SK-N-SH (cell line): ENCODE measurements at regions not wholly inside any gene's neighbourhood (a gene's known extent, or its start where the extent isn't known, plus 50 kb on each side); places are given as distances from the start of the nearest gene placed in this dataset.

ENCODE experiments used
- CHD2 ChIP-seq: fragments of 150-350 bp; IDR thresholded peaks from 2 replicates; pipeline ENCODE4 v1.6.1; 2018; ENCODE audit warnings: low read length; ENCODE audit not compliant: partially characterized antibody
- FOXJ3 ChIP-seq: sonication (generic); formaldehyde crosslinking; IDR thresholded peaks from 2 replicates; pipeline ENCODE4 v1.5.1; 2020; ENCODE audit warnings: mild to moderate bottlenecking, missing genetic modification reagents
- NRF1 ChIP-seq: IDR thresholded peaks from 2 replicates; pipeline ENCODE4 v1.6.1; 2012; ENCODE audit warnings: low read depth, mild to moderate bottlenecking, low read length
- POLR2AphosphoS5 ChIP-seq: IDR thresholded peaks from 2 replicates; pipeline ENCODE4 v1.6.1; 2012; ENCODE audit warnings: low read depth, low read length
- RAD21 ChIP-seq: IDR thresholded peaks from 2 replicates; pipeline ENCODE4 v1.6.1; 2012; ENCODE audit warnings: mild to moderate bottlenecking, low read length
- RCOR1 ChIP-seq: fragments of 150-350 bp; IDR thresholded peaks from 2 replicates; pipeline ENCODE4 v1.6.1; 2017; ENCODE audit warnings: antibody characterized with exemption, low read length
- RXRA ChIP-seq: IDR thresholded peaks from 2 replicates; pipeline ENCODE4 v1.4.0; 2012; ENCODE audit warnings: low read depth, mild to moderate bottlenecking, borderline replicate concordance
- YY1 ChIP-seq: IDR thresholded peaks from 2 replicates; pipeline ENCODE4 v1.4.0; 2012; ENCODE audit warnings: low read depth, mild to moderate bottlenecking
- TF ChIP-seq, protein P1 (sequence below): fragments of 200-600 bp; sonication (generic); IDR thresholded peaks from 2 replicates; pipeline ENCODE4 v1.6.1; 2017; ENCODE audit warnings: antibody characterized with exemption, mild to moderate bottlenecking, moderate library complexity
- TF ChIP-seq, protein P2 (sequence below): IDR thresholded peaks from 2 replicates; pipeline ENCODE4 v1.6.1; 2012; ENCODE audit warnings: mild to moderate bottlenecking, low read depth, low read length, moderate library complexity

DNA sequence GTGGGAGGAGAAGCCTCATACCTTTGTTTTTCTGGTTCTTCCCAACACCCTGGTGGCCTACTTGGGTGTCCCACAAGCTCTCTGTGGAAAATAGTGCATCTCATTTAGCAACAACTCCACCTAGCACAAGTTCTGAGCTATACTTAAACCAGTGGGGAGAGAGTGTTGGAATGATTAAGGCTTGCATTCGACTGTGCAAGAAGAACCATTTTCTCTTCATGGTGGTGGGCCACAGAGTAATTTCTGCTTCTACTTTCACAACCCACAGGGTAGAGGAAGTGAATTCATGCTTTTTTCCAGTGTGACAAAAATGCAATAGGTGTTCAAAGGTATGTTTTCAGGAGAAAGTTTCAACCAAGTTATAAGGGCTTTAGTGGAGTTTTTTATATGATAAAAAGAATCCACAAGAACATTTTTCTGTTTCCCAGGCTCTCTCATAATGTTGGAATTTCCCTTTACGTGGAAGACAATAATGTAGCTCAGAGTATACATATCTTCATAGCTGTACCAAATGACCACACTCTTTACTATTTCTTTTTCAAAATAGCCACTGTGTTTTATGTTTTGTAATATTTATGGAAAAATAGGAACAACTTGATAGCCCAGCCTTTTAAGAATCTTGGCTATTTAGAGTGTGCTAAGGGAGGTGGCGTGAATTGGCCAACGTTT, 80.3 kb upstream of the HHIP start:
- TF ChIP-seq, protein P1, sequence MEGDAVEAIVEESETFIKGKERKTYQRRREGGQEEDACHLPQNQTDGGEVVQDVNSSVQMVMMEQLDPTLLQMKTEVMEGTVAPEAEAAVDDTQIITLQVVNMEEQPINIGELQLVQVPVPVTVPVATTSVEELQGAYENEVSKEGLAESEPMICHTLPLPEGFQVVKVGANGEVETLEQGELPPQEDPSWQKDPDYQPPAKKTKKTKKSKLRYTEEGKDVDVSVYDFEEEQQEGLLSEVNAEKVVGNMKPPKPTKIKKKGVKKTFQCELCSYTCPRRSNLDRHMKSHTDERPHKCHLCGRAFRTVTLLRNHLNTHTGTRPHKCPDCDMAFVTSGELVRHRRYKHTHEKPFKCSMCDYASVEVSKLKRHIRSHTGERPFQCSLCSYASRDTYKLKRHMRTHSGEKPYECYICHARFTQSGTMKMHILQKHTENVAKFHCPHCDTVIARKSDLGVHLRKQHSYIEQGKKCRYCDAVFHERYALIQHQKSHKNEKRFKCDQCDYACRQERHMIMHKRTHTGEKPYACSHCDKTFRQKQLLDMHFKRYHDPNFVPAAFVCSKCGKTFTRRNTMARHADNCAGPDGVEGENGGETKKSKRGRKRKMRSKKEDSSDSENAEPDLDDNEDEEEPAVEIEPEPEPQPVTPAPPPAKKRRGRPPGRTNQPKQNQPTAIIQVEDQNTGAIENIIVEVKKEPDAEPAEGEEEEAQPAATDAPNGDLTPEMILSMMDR = no peak
- TF ChIP-seq RXRA = no peak
- no peak for TF ChIP-seq RCOR1
- no peak for TF ChIP-seq FOXJ3 (CRISPR knock-in tag)
- TF ChIP-seq RAD21 = no peak
- TF ChIP-seq, protein P2, sequence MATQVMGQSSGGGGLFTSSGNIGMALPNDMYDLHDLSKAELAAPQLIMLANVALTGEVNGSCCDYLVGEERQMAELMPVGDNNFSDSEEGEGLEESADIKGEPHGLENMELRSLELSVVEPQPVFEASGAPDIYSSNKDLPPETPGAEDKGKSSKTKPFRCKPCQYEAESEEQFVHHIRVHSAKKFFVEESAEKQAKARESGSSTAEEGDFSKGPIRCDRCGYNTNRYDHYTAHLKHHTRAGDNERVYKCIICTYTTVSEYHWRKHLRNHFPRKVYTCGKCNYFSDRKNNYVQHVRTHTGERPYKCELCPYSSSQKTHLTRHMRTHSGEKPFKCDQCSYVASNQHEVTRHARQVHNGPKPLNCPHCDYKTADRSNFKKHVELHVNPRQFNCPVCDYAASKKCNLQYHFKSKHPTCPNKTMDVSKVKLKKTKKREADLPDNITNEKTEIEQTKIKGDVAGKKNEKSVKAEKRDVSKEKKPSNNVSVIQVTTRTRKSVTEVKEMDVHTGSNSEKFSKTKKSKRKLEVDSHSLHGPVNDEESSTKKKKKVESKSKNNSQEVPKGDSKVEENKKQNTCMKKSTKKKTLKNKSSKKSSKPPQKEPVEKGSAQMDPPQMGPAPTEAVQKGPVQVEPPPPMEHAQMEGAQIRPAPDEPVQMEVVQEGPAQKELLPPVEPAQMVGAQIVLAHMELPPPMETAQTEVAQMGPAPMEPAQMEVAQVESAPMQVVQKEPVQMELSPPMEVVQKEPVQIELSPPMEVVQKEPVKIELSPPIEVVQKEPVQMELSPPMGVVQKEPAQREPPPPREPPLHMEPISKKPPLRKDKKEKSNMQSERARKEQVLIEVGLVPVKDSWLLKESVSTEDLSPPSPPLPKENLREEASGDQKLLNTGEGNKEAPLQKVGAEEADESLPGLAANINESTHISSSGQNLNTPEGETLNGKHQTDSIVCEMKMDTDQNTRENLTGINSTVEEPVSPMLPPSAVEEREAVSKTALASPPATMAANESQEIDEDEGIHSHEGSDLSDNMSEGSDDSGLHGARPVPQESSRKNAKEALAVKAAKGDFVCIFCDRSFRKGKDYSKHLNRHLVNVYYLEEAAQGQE = no peak
- no peak for TF ChIP-seq POLR2AphosphoS5
- TF ChIP-seq CHD2 = no peak
- TF ChIP-seq YY1 = no peak
- no peak for TF ChIP-seq NRF1
